ENCODE measurements at regions not wholly inside any gene's neighbourhood (a gene's known extent, or its start where the extent isn't known, plus 50 kb on each side); places are given as distances from the start of the nearest gene placed in this dataset.

- TF ChIP-seq POLR2A (IDR thresholded peaks at IDR 0.05) = no peak
- TF ChIP-seq CTCF (IDR thresholded peaks at IDR 0.05) = no peak
These were observed 556.8 kb downstream of the LMO4 start for GRCh38 chr1:87885278-87886025.
